Rectal smooth muscle tissue (tissue), 1 donor: ENCODE measurements at regions not wholly inside any gene's neighbourhood (a gene's known extent, or its start where the extent isn't known, plus 50 kb on each side); places are given as distances from the start of the nearest gene placed in this dataset.
"Not testable (repeated sequence)": the region's sequence is repeated elsewhere in the genome, so short reads cannot be mapped to it uniquely, and the experiment has no call there.

Experiments
- H3K27ac ChIP-seq: one replicate; pipeline ENCODE4 v1.7.0; 2013; ENCODE audit warnings: low read depth, low read length, inconsistent platforms
- H3K27me3 ChIP-seq: one replicate; pipeline ENCODE4 v1.7.0; 2013; ENCODE audit warnings: low read length; ENCODE audit not compliant: control insufficient read depth, insufficient read depth
- H3K36me3 ChIP-seq: one replicate; pipeline ENCODE4 v1.7.0; 2013; ENCODE audit warnings: low read length; ENCODE audit not compliant: control insufficient read depth, insufficient read depth
- H3K4me1 ChIP-seq: one replicate; pipeline ENCODE4 v1.7.0; 2013; ENCODE audit warnings: low read length; ENCODE audit not compliant: control insufficient read depth, insufficient read depth
- H3K4me3 ChIP-seq: one replicate; pipeline ENCODE4 v1.7.0; 2013; ENCODE audit warnings: low read length
- H3K9ac ChIP-seq: one replicate; pipeline ENCODE4 v1.7.0; 2013; ENCODE audit warnings: low read length

DNA sequence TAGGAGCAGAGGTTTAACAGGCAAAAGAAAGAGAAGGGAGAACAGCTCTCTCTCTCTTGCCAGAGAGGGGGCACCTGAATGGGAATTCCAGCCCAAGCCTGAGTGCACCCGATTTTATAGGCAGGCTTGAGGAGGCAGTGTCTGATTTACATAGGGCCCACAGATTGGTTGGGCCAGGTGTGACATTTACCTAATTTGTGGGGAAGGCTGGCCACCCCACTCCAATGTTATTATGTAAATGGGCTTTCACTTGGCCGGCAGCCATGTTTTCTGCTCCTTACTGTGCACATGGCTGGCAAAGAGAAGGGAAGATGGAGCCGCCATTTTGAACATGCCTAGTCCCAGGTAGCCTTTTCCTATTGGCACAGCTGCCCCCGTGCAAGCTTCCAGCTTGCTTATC is 735.5 kb upstream of the AUTS2 start:
- no peaks in the 10 kb centered on the region for H3K36me3 ChIP-seq
- no peaks in the 10 kb centered on the region for H3K4me1 ChIP-seq
- no peak overlapping the region for H3K27ac ChIP-seq
- no peak overlapping the region for H3K9ac ChIP-seq
- H3K27me3 ChIP-seq: no peaks in the 10 kb centered on the region
- no peak overlapping the region for H3K4me3 ChIP-seq

DNA sequence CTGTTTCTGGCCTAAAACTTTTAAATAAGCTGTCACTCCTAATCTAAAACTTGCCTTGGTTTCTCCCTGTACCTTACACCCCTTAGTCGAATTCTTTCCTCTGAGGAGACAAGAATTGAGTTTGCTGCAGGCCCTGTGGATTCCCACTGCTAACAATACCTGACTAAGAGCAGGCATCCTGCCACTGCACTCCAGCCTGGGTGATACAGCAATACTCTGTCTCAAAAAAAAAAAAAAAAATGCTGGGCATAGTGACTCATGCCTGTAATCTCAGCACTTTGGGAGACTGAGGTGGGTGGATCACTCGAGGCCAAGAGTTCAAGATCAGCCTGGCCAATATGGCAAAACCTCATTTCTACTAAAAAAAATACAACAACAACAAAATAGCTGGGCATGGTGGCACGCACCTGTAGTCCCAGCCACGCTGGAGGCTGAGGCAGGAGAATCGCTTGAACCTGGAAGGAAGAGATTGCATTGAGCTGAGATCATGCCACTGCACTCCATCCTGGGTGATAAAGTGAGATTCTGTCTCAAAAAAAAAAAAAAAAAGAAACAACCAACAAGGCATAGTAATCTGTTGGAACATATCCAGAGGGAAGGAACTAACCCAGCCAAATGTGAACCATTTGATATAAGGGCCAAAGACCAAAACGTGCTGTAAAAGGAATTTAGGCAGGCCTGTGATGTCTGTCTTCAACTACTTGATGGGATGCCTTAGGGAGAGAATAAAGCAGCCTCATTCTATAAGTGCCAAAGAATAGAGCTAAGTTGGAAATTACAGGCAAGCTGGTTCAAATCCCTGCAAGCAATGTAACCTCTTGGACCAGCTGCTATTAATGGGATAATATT is 732.7 kb upstream of the AUTS2 start:
- no peaks in the 10 kb centered on the region for H3K27me3 ChIP-seq
- H3K27ac ChIP-seq: no peak overlapping the region
- H3K4me3 ChIP-seq: no peak overlapping the region
- H3K36me3 ChIP-seq: no peaks in the 10 kb centered on the region
- no peak overlapping the region for H3K9ac ChIP-seq
- no peaks in the 10 kb centered on the region for H3K4me1 ChIP-seq

DNA sequence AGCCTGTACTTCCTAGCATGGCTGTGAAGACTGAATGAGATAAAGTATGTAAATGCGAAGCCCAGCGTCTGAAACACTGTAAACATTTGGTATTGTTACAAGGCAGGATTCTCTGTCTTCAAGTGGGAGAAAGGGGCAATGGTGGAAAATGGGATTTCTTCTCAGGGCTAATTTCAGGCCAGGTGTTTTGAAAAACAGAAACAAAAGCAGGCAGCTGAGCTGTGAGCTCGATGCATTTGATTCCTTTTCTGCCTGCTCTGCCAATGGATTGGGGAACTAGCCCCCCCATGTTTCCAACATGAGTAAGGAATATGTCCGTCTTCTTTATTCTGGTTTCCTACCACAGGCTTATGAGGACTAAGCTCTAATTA is 732.1 kb upstream of the AUTS2 start:
- no peak overlapping the region for H3K4me3 ChIP-seq
- H3K4me1 ChIP-seq: no peaks in the 10 kb centered on the region
- H3K27ac ChIP-seq: no peak overlapping the region
- H3K36me3 ChIP-seq: no peaks in the 10 kb centered on the region
- H3K9ac ChIP-seq: no peak overlapping the region
- no peaks in the 10 kb centered on the region for H3K27me3 ChIP-seq

DNA sequence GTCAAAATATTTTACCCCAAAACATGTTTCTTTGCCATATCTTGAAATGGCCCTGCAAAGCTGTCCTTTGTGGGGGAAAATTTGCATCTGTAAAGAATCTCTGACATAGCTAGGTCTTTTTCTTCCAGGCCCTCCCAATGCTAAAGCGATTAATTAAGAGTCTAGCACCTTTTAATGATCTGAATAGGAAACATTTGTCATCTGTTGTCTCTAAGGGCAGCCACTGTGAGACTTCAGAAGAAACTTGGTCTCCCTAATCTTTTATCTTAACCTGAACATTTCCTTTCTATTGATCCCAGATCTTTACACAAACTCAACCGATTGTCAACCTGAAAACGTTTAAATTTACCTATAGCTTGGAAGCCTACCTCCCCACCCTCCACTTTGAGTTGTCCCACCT is 731.6 kb upstream of the AUTS2 start:
- H3K4me1 ChIP-seq, H3K27ac ChIP-seq, H3K9ac ChIP-seq, H3K4me3 ChIP-seq, H3K36me3 ChIP-seq, H3K27me3 ChIP-seq: not testable (repeated sequence)

DNA sequence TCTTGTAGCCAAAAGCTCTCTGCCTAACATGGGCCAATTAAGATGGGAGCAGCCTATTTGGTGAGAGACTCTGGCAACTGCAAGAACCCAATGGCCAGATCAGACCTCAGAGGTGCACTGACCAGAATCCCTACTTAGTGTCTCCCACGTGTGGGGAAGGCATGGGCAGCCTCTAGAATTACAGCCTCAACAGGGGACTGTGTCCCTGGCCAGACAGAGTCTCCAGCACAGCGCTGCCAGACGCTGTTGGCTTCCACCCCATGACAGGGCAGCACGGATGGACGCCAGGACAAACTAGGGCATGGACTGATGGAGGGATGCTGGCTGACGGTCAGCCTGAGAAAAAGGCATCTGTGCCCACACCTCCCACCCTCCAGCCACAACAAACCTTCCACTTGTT is 729.3 kb upstream of the AUTS2 start:
- Histone ChIP-seq H3K4me3 (no peak overlapping the region), H3K4me1 (no peaks in the 10 kb centered on the region), H3K36me3 (no peaks in the 10 kb centered on the region), H3K9ac (no peak overlapping the region), H3K27me3 (no peaks in the 10 kb centered on the region), H3K27ac (no peak overlapping the region)

DNA sequence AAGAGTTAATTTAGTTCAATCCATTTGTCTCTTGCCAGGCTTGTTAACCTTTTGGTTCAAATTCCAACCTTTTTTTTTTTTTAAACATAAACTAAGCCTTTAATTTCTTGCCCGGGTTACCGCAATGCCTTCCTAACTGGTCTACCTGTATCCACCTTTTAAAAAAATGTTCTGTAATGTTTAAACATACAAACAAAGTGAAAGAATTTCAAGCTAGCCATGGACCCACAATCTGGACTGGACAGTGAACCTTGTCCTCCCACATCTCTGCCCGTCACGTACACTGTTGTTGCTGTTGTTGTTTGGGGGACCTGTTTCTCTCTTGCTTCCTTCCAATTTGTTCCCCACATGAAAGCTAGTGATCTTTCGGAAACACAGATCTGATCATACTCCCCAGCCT is 724.7 kb upstream of the AUTS2 start:
- no peak overlapping the region for H3K27ac ChIP-seq
- H3K36me3 ChIP-seq: no peaks in the 10 kb centered on the region
- no peaks in the 10 kb centered on the region for H3K27me3 ChIP-seq

DNA sequence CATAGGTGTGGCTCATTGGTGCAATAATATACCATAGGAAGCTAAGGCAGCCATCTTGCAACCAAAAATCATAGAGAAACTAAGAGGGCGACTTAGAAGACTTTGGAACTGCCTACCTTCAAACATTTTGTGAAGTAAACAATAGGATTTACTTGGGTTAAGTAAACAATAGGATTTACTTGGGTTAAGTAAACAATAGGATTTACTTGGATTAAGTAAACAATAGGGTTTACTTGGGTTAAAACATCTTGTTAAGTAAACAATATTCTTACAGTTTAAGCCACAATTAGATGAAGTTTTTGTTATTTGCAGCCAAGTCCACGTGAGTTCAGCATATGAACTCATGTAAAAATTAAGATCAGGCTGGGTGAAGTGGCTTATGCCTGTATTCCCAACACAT is 722.4 kb upstream of the AUTS2 start:
- H3K4me1 ChIP-seq: no peaks in the 10 kb centered on the region
- H3K27me3 ChIP-seq: no peaks in the 10 kb centered on the region
- no peak overlapping the region for H3K4me3 ChIP-seq
- no peak overlapping the region for H3K27ac ChIP-seq
- H3K36me3 ChIP-seq: no peaks in the 10 kb centered on the region
- H3K9ac ChIP-seq: no peak overlapping the region

More for the DNA sequence above, 724.7 kb upstream of the AUTS2 start:
- Histone ChIP-seq H3K4me3 (no peak overlapping the region), H3K4me1 (no peaks in the 10 kb centered on the region), H3K9ac (no peak overlapping the region)

DNA sequence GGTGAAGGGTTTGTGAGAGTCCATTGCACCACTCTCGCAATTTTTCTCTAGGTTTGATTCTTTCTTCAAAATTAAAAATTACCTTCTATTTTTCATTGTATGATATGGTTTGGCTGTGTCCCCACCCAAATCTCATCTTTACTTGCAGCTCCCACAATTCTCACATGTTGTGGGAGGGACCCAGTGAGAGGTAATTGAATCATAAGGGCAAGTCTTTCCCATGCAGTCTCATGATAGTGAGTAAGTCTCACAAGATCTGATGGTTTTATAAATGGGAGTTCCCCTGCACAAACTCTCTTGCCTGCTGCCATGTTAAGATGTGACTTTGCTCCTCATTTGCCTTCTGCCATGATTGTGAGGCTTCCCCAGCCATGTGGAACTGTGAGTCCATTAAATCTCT is 711.2 kb upstream of the AUTS2 start:
- not testable (repeated sequence) for H3K4me1 ChIP-seq, H3K9ac ChIP-seq, H3K27ac ChIP-seq, H3K4me3 ChIP-seq, H3K36me3 ChIP-seq, H3K27me3 ChIP-seq

DNA sequence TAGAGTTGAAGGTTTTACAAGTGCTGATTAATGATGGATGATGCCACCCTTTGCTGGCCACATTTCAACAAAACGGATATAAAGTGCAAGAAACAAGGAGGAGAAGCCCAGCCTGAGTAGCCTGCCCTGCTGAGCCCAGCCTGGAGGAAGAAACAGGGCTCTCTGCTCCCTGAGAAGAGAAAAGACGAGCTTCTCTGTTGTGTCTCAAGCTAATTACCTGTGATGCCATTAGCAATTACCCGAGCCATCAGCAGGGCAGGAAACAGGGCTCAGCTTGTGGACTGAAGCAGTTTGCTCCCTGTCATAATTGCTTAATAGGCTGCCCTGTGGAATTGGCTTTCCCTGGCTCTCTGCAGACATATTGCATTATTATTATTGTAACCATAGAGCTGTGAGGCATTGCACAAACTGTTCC is 709.3 kb upstream of the AUTS2 start:
- Histone ChIP-seq H3K27me3 (no peaks in the 10 kb centered on the region), H3K4me3 (no peak overlapping the region), H3K27ac (no peak overlapping the region), H3K9ac (no peak overlapping the region), H3K36me3 (no peaks in the 10 kb centered on the region), H3K4me1 (no peaks in the 10 kb centered on the region)

DNA sequence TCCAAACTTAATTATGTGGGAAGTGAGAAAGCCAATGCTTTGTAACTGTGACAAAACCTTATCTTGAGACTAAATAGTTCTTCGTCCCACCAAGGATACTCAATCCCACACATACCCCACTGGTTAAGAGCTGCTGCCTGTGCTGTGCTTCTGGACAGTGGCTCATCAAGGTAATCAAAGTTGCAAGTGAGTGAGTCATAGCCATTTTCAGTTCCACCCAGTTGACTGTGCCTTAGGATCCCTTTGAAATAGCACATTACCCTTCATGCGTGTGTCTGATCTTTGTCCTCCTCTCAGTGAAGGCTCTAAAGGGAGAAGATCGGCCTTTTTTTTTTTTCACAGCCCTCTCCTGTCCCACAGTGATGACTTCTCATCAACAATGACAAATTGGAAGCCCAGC is 706.0 kb upstream of the AUTS2 start:
- no peak overlapping the region for H3K27ac ChIP-seq
- no peaks in the 10 kb centered on the region for H3K36me3 ChIP-seq
- no peak overlapping the region for H3K4me3 ChIP-seq
- no peak overlapping the region for H3K9ac ChIP-seq
- H3K4me1 ChIP-seq: no peaks in the 10 kb centered on the region
- no peaks in the 10 kb centered on the region for H3K27me3 ChIP-seq

DNA sequence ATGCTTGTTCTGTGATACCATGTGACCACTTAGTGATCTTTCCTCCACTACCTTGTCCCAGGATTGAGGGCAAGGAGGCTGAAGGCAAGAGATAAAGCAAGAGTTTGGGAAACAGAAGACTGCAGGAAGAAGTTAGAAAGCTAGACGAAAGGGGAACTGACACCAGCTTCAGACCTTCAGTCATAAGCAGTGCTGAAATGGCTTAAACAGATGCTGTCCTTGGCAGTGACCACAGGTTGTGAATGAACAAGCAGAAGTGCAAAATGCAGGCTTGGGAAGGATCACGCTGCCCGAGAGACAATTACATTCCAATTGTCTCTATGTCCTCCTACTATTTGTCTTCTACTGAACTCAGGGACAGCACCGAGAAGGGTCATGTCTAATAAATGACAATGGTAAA is 704.9 kb upstream of the AUTS2 start:
- no peak overlapping the region for H3K9ac ChIP-seq
- H3K27me3 ChIP-seq: no peaks in the 10 kb centered on the region
- H3K4me3 ChIP-seq: no peak overlapping the region
- H3K27ac ChIP-seq: no peak overlapping the region
- no peaks in the 10 kb centered on the region for H3K4me1 ChIP-seq
- H3K36me3 ChIP-seq: no peaks in the 10 kb centered on the region

DNA sequence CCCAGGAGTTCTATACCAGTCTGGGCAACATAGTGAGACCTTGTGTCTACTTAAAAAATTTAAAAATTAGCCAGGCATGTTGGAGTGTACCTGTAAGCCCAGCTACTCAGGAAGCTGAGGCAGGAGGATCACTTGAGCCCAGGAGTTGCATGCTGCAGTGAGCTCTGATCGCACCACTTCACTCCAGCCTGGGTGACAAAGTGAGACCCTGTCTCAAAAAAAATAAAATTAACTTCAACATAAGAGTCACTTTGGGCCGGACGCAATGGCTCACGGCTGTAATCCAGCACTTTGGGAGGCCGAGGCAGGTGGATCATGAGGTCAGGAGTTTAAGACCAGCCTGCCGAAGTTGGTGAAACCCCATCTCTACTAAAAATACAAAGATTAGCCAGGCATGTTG is 699.1 kb upstream of the AUTS2 start:
- not testable (repeated sequence) for H3K4me1 ChIP-seq, H3K9ac ChIP-seq, H3K27me3 ChIP-seq, H3K27ac ChIP-seq, H3K4me3 ChIP-seq, H3K36me3 ChIP-seq

DNA sequence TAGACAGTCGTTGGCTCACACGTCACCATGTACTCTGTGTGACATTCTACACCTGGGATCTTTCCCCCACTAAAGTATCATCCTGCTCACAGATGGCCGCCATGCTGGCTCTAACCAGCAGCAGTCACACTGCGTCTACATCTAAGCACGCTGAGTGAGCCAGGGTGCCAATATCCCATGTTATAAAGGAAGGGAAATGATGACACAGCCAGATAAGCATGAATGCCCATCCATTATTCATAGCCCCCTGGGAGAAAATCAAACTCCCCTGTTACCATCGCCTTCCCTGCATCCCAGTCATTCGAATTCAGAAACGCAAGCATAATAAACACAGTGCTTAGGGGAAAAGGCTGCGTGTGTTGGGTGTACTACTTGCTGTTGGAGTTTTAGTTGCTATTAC is 698.2 kb upstream of the AUTS2 start:
- Histone ChIP-seq H3K4me1 (no peaks in the 10 kb centered on the region), H3K27ac (no peak overlapping the region), H3K4me3 (no peak overlapping the region), H3K36me3 (no peaks in the 10 kb centered on the region), H3K9ac (no peak overlapping the region), H3K27me3 (no peaks in the 10 kb centered on the region)
